GM10266 (cell line): ENCODE measurements at regions not wholly inside any gene's neighbourhood (a gene's known extent, or its start where the extent isn't known, plus 50 kb on each side); places are given as distances from the start of the nearest gene placed in this dataset.

Experiments
- DNase-seq: peaks from one replicate; pipeline ENCODE4 v3.0.0; 2012; ENCODE audit errors: extremely low spot score
- CTCF ChIP-seq: IDR thresholded peaks from 2 replicates; pipeline ENCODE4 v1.5.1; 2012; ENCODE audit warnings: mild to moderate bottlenecking, low read depth; ENCODE audit not compliant: control insufficient read depth, insufficient read depth; ENCODE audit errors: missing control alignments

DNA sequence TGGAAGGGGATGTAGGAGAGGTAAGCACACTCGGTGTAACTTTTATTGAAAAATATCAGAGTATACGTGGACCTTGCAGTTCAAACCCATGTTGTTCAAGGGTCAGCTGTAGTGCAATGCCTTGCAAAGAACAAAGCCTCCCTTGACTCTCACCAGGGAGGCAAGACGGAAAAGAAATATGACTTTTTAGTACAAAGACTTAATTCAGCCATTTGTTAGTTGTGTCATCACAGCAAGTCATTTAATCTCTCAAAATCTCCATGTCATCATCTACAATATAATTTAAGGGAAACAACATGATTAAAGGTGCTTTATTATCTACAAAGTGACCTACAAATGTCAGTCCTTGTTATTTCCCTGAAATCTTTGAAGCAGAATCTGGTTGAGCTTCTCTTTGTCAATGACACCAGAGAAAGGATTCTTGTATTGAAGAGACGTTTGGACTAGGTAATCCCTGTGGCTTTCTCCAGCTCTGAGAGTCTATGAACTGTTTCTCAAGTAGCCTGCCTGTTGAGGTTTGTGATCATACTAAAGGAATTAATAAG lies 502.8 kb downstream of the REEP3 start:
- no peak for TF ChIP-seq CTCF
- no peak for DNase-seq

DNA sequence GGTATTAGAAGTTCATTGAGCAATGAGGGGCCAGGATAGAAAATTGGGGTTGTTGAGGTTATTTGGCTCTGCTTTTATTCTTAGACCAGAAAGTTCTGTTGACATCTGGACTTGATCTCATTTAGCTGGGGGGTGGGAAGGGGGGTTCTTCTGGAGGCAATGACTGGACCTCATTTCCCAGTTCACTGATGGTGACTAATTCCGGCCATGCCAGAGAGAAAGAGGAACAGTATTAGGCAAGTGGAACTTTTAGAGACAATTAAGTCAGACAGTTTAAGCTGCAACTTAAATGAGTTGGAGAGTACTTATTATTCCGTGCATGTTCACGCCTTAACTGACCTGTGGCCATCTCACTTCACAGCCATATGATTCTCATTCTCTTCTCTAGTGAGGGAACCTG lies 512.5 kb downstream of the REEP3 start:
- no peak for TF ChIP-seq CTCF
- no peak for DNase-seq

- no peak for DNase-seq
- TF ChIP-seq CTCF, result no peak
Measured at GRCh38 chr10:64036321-64036930, 515.2 kb downstream of the REEP3 start.

DNA sequence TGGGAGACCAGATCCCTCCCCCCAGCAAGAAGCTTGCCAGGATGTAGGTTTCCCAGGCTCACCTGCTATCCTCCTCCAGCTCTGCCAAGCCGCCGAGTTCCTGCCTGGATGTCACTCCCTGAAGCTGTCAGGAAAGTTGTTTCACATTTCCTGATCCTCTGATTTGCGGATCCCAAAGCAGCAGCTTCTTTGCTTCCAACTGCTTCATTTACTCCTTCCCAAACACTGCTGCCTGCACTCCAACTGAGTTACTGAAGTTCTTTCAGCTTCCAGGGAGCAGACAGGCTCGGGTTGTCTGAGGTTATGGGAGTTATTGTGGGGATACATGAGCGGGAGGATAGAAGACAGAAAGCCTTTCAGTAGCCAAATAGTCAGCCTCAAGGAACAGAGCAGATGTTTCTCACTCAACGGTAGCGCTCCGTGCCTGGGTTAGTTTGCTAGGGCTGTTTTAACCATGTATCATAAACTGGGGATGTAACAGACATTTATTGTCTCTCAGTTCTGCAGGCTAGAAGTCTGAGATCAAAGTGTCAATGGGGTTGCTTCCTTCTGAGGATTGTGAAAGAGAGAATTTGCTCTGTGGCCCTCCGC lies 516.0 kb downstream of the REEP3 start:
- no peak for DNase-seq

DNA sequence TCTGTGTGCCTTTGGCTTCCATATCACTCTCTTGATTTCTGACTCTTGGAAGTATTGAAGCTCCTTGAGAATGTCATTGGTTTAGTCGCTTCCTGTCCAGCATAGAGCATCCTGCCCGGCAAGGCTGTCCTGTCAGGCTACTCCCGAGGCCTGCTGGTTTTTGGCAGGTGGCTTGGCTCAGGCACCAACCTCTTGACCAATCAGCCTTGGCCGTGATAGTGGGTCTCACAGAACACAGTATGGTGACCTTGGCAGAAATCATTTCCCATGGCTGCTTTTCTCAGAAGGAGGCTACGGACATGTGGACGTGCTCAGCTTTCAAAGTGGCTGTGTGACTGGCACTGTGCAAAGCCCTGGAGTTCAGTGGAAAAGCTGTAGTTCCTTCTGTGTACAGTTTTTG lies 516.9 kb downstream of the REEP3 start:
- TF ChIP-seq CTCF, result no peak
- no peak for DNase-seq

More for the DNA sequence above, 516.0 kb downstream of the REEP3 start:
- no peak for TF ChIP-seq CTCF

DNA sequence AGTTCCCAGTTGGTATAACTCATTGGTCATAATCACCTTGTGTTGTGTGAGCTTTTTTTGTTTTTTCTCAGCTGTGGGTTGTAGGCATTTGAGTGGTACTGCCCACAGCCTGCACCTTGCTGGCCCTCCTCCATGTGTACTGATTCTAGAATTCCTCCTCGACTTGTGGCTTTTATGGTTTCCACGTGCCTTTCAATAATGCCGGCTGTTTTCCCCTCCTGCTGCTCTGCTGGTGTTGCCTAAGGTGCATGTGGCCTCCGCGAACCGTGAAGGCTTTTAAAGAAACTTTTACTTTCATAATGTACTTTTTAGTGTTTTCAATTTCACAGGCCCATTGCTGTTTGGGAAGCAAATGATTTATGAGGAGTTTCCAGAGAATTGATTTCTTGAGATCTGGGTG lies 518.0 kb downstream of the REEP3 start:
- TF ChIP-seq CTCF, result no peak

GRCh38 chr10:64040781-64041180 lies 519.6 kb downstream of the REEP3 start:
- TF ChIP-seq CTCF, result no peak
- no peak for DNase-seq

More for the DNA sequence above, 518.0 kb downstream of the REEP3 start:
- no peak for DNase-seq
